COLO829 (cell line): ENCODE measurements at regions not wholly inside any gene's neighbourhood (a gene's known extent, or its start where the extent isn't known, plus 50 kb on each side); places are given as distances from the start of the nearest gene placed in this dataset.
"Not testable (repeated sequence)": the region's sequence is repeated elsewhere in the genome, so short reads cannot be mapped to it uniquely, and the experiment has no call there.

Experiments
- DNase-seq: peaks from one replicate; pipeline ENCODE4 v3.0.0; 2012; ENCODE audit warnings: low spot score

DNA sequence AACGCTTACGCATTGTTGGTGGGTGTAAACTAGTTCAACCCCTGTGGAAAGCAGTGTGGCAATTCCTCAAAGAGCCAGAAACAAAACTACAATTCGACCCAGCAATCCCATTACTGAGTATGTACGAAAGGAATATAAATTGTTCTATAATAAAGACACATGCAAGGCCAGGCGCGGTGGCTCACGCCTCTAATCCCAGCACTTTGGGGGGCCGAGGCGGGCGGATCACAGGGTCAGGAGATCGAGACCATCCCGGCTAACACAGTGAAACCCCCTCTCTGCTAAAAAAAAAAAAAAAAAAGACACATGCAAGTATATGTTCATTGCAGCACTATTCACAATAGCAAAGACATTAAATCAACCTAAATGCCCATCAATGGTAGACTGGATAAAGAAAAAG, 217.6 kb upstream of the ISL1 start:
- DNase-seq, result not testable (repeated sequence)

DNA sequence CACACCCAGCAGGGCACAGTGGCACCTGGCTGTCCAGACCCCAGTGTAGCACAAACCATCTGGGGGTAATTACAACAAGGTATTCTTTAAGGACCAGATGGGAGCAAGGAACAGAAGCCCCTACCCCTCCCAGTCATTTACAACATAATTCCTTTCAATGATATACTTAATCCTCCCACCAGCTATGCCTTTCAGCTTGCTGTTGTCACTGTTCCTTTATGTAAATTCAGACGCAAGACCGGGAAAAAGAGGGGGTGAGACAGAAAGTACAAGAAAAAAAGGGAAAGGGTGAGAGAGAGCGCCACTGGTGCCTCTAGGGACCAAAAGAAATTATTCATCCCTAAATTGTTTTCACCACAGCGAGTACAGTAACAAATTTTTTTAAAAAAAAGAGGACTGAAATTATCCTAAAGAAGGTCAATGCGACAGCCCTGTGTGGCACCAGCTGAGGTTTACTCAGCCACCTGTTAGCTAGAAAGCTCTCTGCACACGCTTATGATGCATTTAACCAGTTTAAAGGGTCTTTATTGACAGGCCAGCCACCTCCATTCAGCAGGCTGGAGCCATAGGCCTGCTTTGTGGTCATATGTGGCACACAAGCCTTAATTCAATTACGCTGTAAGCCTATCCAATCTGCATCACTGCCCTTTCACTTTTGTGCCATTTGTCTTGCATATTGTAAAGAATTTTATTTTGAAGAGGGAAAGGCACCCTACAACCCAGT, 210.2 kb upstream of the ISL1 start:
- DNase-seq, result no peak

DNA sequence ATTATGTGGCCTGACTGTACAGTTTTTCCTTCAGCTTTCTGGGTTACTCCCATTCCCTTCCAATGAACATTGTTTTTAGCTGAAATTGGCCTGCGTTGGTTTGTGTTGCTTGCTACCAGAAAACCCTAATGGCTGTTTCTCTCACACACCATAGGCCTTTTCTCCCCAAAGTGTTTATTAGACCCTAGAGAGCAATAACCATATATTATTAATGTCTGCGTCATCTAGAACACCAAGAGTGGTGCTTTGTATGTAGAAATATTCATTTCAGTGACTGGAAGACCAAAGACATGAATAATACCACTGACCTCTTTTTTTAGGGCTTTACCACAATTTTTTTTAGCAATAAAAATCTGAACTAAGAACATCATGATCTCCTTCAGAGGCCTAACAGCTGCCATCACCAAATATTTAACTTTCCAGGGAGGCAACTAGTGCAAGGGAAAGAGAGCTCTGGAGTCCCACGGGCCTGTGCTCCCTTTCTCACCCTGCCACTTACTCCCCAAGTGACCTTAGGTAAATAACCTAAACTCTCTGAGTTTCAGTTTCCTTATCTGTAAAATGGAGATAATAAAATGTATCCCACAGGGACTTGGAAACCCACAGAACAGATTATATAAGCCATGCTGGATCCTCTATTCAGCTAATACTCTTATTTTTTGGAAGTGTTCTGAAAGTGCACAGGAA, 201.9 kb upstream of the ISL1 start:
- no peak for DNase-seq

DNA sequence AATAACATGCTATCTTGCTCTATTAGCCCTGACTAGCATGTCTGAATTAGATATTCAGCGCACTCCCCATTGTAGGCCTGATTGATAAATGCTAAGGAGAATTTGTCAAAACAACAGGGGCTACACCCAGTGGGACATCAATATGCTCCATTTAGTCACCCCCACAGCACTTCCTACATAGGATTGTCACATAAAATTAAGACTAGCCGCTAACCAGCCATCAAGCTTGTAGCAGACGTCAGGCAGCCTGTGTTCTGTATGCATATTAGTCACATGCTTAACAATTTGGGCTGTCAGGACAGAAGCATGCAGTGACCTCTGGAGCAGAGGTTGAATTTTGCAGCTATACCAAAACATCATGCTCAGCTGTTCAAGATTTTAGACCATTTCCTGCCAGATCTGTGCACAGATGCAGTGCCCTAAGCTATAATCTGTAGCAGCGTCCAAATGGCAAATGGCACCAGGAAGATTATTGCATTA, 197.4 kb upstream of the ISL1 start:
- no peak for DNase-seq

DNA sequence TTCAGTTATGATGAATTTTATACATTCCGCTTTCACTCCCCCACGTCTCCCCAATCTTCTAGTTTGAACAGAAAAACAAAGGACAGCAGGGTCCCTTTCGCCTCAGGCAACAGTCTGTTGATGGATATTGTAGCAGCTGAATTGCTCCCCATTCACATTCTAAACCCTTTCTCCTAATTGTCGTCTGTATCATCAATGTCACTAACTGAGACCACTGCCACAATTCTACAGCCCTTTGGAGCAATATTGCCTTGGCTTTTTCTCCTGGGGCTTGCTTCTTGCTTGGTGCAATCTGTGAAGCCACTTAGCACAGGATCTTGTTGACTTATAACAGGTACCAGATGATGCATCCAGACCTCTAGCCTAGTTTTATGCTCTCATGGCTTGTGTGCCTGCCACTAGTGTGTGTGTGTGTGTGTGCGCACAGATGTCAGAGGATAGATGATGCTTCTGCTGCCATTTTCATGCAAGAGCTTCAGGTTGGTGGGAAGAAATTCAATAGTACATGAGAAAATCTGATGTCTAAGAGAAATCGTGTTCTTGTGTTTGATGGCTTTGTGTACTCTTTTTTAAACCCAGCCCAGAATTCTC, 195.2 kb upstream of the ISL1 start:
- DNase-seq, result no peak

DNA sequence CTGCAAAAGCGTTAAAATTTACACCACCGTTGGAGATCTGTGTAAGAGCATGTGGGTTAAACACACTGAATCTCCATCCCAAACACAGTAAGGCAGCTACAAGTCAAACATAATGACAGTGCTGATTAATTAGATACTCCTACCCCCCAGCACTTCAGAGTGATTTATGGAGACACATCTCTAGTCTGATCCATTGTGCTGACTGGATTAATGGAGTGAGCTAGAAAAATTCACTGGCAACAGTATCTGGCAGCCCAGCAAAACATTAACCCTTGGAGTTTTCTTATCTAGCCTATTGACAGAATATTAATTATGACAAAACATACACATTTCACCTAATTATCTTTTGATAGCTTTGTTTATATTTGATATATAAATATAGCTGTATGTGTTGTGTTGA, 188.6 kb upstream of the ISL1 start:
- DNase-seq, result no peak

DNA sequence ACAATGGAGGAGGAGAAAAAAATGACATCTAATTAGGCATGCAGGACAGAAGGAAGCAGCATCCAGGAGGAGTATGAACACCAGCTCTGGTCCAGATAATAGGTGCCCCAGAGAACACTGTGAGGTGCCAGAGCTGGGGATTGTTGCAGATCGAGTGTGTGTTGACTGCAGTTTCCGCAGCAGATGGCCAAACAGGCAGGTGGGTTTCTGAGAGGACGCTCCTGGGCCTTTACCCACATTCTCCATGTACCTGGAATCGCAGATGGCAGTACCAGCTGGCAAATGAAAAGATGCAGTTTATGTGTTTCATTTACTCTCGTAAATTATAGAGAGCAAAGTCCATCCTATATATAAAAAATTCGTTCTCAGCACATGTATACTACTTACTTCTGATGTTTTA, 182.2 kb upstream of the ISL1 start:
- no peak for DNase-seq

DNA sequence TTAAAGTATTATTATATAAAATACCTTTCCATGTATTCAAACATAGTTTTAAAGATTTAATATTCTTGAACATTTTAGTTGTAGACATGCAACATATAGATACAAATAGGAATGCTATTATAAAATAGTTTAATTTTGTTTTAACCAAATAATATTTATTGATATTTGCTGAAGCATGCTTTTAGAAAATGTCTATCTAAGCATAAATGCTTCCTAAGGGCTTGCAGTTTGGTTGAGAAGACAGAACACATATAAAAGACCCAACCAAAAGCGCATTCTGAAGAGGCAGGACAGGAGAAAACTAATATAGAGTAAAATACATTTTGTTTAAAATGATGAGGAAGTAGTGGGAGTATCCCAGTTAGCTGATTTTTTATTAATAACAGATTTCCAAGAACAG, 181.5 kb upstream of the ISL1 start:
- no peak for DNase-seq

DNA sequence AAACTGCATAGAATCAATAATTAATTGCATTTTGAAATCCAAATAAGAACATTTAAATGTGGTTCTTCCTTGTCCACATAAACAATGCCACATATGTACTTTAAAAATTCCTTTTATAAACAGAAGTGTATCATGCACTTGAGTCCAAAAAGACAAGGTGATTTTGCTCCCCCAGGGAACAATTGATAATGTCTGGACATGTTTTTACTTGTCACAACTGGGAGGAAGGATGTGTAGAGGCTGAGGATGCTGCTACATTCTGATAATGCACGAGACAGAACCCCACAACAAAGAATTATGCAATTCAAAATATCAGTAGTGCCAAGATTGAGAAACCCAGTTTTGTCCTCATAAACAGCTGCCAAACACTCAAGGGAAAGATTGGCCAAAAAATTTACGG, 181.1 kb upstream of the ISL1 start:
- DNase-seq, result no peak

DNA sequence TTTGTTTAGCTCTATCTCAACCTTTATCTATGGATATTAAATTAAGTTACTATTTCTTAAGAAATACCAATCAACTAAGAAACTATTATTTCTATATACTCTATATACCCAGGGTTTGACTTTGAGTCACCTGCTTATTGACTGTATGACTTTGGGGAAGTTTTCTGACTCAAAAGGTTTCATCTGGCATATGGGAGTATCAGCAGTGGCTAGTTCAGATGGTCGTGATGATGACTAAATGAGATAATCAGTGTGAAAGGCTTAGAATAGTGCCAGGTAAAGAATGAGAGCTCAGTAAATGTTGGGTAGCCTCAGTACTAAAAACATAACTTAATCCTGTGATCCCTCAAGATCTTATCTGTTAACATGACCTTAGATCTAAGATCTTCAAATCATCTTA, 179.7 kb upstream of the ISL1 start:
- no peak for DNase-seq

DNA sequence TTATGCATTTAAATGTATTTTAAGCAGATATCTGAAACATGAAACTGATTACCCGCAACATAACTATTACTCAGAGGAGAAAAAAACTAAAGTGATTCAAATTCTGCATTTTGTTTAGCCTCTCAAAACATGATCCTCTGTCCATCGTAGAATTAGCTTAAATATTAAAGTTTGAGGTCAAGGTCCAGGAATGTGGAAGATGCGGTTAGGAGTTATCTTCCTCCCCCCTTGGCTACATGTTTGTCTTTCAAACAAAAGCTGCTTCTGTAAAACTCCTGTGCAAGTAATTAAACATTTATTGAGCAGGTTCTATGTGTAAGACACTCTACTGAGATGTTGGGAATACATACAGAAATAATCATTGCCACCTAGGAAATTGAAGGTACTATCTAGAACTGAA, 175.0 kb upstream of the ISL1 start:
- DNase-seq, result no peak

DNA sequence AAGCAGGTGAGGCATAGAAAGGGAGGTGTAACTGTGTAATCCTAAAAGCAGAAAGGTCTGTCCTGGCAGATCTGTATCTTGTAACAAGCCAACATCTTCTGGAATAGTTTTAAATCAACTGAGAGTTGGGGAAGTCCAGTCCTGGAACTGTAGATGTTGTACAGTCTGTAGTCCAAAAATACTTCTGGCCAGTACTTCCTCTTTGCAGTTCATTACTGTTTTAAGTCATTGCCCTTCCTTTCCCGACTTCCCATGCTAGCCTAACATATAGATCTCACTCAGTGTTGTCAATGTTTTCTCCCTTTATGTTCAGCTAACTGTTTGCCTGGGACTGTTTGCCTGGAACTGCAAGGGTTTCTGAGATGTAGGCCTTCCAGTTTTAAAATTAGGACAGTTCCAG, 168.5 kb upstream of the ISL1 start:
- no peak for DNase-seq

DNA sequence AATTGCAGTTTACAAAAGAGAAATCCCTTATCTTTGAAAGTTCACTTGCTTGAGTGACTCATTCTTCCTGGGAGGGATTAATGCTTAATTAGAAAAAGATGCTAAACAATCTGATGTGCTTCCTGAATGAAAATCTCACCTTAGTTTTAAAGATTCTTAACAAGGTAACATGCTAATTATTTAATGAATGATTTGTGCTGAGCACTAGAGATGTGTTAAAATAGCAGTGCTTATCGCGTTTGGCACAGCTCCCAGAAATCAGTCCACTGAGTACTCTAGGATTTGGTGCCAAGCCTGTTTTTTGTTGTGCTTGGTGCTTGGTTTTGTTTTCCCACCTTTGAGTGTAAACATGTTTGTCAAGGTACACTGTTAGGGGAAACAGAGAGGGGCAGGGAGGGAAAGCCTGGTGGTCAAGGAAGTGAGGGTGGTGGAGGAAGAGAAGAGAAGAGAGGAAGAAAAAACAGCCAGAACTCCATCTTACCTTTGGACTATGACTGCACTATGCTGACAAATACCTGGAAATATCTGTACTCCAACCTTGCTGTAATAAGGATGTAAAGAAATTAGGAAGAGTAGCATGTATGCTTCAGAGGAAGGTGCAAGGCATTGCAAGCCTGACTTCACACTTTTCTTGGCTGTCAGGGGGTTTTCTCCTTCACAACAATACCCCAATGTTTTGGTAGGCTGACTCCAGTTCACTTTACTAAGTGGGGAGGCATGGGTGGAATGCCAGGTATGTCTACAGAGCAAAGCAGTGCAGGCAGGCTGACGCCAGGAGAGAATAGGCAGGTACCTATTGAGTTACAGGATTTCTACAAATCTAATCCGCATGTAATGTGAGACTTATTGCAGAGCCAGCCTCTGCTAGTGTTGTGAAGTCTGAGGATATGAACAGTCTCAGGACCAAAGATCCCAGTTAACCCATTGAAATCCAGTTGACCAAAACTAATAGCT, 157.2 kb upstream of the ISL1 start:
- DNase-seq, result no peak

DNA sequence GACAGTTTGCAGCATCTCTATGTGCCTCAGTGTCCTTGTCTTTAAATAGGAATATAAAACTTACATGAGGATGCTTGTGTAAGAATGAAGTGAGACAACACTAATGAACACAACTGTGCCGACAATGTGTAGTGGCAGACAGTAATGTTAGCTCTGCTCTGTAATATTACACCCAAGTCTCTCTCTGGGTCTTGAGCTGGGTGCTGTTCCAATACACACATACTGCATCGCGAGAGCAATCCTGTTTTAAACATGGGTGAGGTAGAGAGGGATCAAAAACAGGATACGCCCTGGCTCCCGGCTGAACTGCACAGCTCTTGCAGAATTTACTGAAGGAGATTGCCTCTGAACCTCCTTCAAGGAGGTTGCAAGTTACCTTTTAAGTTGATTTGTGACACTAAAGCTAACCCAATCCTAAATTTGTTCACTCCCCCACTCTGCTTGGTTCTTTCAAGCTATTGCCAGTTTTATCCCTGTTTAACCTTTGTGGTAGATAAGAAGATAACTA, 155.2 kb upstream of the ISL1 start:
- DNase-seq, result no peak

DNA sequence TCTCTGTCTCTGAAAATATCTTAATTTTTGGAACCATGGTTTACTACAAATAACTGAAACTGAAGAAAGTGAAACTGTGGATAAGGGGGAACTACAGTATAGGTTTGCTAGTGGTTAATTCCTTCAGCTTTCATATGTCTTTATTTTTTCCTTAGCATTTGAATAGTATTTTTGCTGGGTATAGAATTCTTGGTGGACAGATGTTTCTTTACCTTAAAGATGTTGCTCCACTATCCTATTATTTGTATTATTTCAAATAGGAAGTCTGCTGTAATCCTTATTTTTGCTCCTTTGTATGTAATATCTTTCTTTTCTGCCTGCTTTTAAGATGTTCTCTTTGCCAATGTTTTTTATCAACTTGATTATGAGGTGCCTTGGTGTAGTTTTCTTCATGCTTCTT, 152.9 kb upstream of the ISL1 start:
- DNase-seq, result no peak

DNA sequence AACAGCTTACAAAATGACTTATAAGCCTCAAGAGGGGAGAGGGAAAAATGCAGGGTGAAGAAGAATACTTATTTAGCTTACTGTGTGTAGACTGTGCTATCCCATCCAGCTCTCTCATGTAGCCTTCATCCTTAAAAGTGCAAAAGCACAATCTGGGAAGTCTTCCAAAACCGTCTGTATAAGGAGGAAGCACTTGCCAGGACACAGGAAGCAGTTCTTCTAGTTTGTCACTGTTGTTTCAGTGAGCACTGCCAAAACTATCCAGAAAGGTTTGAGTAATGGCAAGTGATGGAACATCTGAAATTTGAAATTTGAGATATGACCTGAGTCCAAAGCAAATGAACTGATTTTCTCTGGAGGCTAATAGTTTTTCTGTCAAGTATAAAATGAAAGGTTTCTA, 140.8 kb upstream of the ISL1 start:
- no peak for DNase-seq

DNA sequence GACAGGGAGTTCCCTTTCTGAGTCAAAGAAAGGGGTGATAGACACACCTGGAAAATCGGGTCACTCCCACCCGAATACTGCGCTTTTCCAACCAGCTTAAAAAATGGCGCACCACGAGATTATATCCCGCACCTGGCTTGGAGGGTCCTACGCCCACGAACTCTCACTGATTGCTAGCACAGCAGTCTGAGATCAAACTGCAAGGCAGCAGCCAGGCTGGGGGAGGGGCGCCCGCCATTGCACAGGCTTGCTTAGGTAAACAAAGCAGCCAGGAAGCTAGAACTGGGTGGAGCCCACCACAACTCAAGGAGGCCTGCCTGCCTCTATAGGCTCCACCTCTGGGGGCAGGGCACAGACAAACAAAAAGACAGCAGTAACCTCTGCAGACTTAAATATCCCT, 132.3 kb upstream of the ISL1 start:
- not testable (repeated sequence) for DNase-seq

DNA sequence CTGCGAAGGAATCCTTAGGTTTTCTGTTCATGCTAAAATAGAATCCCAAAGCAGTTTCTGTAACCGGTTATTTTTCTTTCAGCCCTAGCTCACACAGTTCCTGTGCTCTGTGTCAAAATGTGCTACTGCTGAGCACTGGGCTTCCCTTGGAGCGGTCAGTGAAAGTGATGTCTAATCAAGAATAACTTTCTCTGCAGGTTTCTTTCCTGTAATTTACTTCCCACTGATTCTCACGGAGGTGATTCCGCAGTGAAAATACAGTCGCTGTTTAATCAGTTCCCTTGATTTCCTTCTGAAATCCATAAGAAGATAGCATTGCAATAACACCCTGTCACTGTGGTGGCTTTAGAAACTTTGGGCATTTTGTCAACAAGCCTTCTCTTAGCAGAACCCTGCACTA, 112.0 kb upstream of the ISL1 start:
- no peak for DNase-seq

DNA sequence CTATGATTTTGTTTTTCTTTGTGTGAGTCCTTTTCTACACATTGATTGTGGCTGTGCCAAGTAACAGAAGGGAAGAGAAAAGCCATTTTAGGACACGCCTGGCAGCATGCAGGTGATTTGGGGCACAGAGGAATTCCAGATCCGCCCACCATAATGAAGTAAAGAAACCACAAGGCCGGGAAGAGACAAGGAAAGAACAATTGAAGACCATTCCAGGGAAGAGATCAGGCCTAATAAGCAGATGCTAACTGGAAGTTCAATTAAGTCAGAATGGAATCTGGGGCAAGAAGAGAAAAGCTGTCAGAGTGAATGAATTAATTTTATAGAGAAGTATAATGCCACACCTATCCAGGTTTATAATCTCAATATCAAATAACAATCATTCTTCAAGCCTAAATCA, 110.2 kb upstream of the ISL1 start:
- no peak for DNase-seq

DNA sequence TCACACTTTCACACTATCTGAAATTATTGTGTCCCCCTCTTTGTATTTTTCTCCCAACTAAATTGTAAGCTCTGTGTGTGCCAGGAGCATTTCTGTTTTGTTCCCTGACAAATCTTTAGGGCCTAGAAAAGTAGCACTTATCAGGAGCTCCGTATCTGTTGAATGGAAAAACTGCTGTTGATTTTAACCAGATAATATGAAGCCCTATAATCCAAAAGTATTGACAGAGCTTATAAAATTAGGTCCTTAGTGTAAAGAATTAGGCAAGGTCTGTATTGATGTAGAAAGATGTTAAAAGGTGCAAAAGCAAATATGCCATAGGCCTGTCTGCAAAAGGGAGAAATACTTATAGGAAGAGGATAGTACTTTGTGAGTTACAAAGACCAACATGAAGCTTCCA, 109.4 kb upstream of the ISL1 start:
- DNase-seq, result no peak

DNA sequence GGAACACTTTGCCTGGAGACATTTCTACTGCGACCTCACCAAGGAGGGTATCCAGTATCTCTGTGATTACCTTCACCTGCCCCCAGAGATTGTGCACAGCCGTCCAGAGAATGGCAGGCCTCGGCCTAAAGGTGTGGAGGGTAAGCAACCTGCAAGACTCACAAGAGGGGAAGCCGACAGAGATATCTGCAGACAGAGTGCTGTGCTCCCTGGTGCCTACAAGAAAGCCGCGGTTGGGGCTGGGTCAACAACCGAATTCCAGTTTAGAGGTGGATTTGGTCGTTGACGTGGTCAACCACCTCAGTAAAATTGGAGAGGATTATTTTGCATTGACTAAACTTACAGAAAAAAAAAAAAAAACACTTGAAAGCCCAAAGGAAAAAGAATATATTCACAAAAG, 107.8 kb upstream of the ISL1 start:
- DNase-seq, result no peak

DNA sequence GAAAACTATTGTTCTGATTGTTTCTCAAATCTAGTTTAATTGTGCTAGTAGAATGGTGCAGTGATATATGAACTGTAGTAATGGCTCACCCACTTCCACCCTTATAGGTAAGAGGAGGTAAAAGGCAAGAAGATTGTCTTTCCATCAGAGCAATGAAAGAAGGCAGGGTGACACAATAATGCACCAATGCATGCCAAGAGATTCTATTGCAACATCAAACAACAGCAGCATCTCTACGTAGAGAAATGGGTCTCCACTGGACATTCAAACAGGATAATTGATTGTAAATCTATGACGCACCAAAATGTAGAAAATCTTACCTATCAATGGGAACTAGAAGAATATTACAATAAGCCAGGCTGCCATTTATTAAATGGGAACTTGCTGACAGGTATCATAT, 107.0 kb upstream of the ISL1 start:
- no peak for DNase-seq
